ENCODE measurements at regions not wholly inside any gene's neighbourhood (a gene's known extent, or its start where the extent isn't known, plus 50 kb on each side); places are given as distances from the start of the nearest gene placed in this dataset.

- no peak for TF ChIP-seq CTCF (IDR thresholded peaks at IDR 0.05; ENCODE audit: low read length)
- no peak for TF ChIP-seq EZH2 (optimal IDR thresholded peaks at IDR 0.05; ENCODE audit: low read depth, low read length)
- no peak for TF ChIP-seq EZH2phosphoT487 (IDR thresholded peaks at IDR 0.05; ENCODE audit: low read length)
These were observed 335.5 kb downstream of the FOXL1 start for GRCh38 chr16:86913886-86914285.
